ENCODE measurements at regions not wholly inside any gene's neighbourhood (a gene's known extent, or its start where the extent isn't known, plus 50 kb on each side); places are given as distances from the start of the nearest gene placed in this dataset.

- no peak overlapping the region for H3K4me3 ChIP-seq (ENCODE audit: low read depth, low read length)
- peak; percentile 26 for DNase-seq (ENCODE audit: low read depth)
- no peak for TF ChIP-seq CTCF (IDR thresholded peaks at IDR 0.05; ENCODE audit: insufficient read depth, low read depth, low read length)
Observed at GRCh38 chrX:22536746-22537304, 264.1 kb downstream of the CBLL2 start.

- TF ChIP-seq CTCF (IDR thresholded peaks at IDR 0.05; ENCODE audit: insufficient read depth, low read depth, low read length): no peak
- no peak overlapping the region for H3K4me3 ChIP-seq (ENCODE audit: low read depth, low read length)
- DNase-seq (ENCODE audit: low read depth): no peak
Observed at GRCh38 chrX:22538580-22538979, 265.9 kb downstream of the CBLL2 start.

GRCh38 chrX:22541926-22542325 lies 269.2 kb downstream of the CBLL2 start:
- H3K4me3 ChIP-seq (ENCODE audit: low read depth, low read length): no peak overlapping the region
- no peak for DNase-seq (ENCODE audit: low read depth)
- no peak for TF ChIP-seq CTCF (IDR thresholded peaks at IDR 0.05; ENCODE audit: insufficient read depth, low read depth, low read length)

- no peak for TF ChIP-seq CTCF (IDR thresholded peaks at IDR 0.05; ENCODE audit: insufficient read depth, low read depth, low read length)
- H3K4me3 ChIP-seq (ENCODE audit: low read depth, low read length): no peak overlapping the region
- no peak for DNase-seq (ENCODE audit: low read depth)
Observed at GRCh38 chrX:22542641-22543040, 269.9 kb downstream of the CBLL2 start.

GRCh38 chrX:22559506-22559905 lies 286.8 kb downstream of the CBLL2 start:
- no peak for TF ChIP-seq CTCF (IDR thresholded peaks at IDR 0.05; ENCODE audit: insufficient read depth, low read depth, low read length)
- no peak overlapping the region for H3K4me3 ChIP-seq (ENCODE audit: low read depth, low read length)
- no peak for DNase-seq (ENCODE audit: low read depth)

- H3K4me3 ChIP-seq (ENCODE audit: low read depth, low read length): no peak overlapping the region
- DNase-seq (ENCODE audit: low read depth): no peak
- TF ChIP-seq CTCF (IDR thresholded peaks at IDR 0.05; ENCODE audit: insufficient read depth, low read depth, low read length): no peak
Observed at GRCh38 chrX:22575161-22575845, 302.6 kb downstream of the CBLL2 start.

- DNase-seq (ENCODE audit: low read depth): peak; percentile 1
- no peak overlapping the region for H3K4me3 ChIP-seq (ENCODE audit: low read depth, low read length)
- no peak for TF ChIP-seq CTCF (IDR thresholded peaks at IDR 0.05; ENCODE audit: insufficient read depth, low read depth, low read length)
Observed at GRCh38 chrX:22577181-22577580, 304.5 kb downstream of the CBLL2 start.
